HG03108 (cell line): ENCODE measurements at regions not wholly inside any gene's neighbourhood (a gene's known extent, or its start where the extent isn't known, plus 50 kb on each side); places are given as distances from the start of the nearest gene placed in this dataset.

Experiments used
- ATAC-seq: cut with Tn5 transposase; IDR thresholded peaks from one replicate; pipeline ENCODE4 v1.9.1; 2021; ENCODE audit warnings: moderate library complexity; ENCODE audit not compliant: unreplicated experiment

GRCh38 chr12:84605983-84606382 is 306.6 kb downstream of the SLC6A15 start:
- no peak for ATAC-seq

- no peak for ATAC-seq
These were observed 308.0 kb downstream of the SLC6A15 start for GRCh38 chr12:84604551-84604950.

DNA sequence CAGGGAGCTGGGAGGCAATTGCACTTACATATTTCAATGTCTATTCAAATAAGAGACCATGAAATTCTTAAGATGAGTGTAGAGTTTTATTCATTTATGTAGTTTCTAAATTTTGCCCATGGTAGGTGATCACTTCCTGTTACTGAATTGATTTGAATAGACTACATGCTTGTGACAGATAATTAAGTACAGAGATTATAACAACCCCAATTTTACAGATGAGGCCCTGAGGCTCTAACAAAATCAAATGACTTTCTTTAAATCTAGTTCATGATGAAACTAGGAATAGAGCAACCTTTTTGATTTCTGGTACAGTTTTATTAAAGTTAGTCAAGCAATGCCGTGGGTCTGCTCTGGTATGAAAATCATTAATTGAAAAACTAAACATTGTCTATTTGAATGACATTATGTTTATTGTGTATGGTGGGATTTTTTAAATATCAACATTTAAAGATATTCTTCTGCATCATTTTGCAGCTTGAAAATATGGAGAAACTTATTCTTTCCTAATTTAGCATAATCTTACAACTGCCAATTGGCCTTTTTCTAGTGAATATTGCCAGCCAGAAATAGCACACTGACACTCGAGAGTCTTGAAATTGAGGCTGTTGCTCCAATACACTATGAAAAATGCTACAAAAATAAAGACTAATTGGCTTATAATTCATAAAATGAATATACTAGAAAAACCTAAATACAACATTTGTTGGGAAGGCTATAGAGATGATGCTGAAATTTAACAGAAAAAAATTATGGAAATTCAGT is 308.9 kb downstream of the SLC6A15 start:
- ATAC-seq, result no peak

GRCh38 chr12:84601483-84601882 is 311.1 kb downstream of the SLC6A15 start:
- no peak for ATAC-seq

DNA sequence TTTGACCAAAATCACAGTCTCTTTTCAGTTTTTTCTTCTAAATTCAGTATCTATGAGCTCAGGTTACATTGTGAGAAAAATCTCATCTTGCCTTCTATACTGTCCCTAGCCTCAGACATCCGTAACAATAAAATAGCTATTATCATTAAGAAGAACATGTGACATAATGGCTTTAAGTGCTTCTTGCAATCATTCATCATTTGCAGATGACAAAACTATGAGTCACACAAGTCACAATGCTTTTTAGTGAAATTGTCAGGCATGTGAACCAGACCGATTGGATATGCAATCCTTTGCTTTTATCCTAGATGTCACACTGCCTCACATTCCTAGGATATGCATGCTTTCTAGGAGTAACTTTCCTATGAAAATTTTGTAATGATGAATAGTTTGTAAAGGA is 313.1 kb downstream of the SLC6A15 start:
- no peak for ATAC-seq

DNA sequence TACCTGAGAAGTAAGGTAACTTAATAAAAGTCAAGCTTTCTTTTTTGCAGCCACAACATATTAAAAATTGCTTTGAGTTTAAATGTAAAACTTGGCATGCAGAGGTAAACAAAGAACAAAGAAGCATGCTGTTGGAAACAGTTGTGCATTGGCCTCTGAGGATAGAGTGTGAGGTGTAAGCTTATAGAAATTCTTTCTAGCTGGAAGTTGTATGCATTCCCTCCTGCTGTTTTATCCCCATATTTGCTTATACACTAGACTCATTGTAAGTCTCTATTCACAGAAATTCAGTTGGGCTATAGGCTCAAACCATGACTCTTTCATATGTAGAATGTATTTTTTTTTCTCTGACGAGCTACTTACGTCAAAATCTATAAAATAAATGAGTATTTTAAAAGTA is 316.3 kb downstream of the SLC6A15 start:
- no peak for ATAC-seq

- no peak for ATAC-seq
These were observed 318.4 kb downstream of the SLC6A15 start for GRCh38 chr12:84594157-84594556.

DNA sequence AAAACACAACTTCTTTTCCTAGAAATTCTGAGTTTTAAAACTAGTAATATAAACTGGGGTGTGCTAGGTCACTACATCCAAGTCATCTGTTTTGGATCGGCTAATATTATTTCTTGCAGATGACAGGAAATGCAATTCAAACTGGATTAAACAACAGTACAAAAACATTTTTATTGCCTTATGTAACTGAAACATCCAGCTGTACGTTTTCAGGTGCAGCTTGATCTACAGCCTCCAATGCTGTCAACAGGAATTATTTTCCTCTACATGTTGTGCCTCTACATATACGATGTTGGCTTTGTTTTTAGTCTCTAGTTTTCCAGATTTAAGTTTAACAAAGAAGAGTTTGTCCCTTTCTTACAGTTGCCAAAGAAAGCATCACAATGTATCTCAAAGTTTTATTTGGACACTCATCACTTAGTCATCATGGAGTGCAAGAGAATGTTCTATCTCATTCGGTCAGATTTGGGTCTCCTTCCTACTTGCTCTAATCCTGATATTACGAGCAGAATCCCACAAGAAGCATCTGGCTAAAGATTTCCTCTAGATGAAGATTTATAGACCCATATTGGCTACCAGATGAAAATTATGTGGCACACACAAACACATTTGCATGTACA is 326.7 kb downstream of the SLC6A15 start:
- no peak for ATAC-seq

DNA sequence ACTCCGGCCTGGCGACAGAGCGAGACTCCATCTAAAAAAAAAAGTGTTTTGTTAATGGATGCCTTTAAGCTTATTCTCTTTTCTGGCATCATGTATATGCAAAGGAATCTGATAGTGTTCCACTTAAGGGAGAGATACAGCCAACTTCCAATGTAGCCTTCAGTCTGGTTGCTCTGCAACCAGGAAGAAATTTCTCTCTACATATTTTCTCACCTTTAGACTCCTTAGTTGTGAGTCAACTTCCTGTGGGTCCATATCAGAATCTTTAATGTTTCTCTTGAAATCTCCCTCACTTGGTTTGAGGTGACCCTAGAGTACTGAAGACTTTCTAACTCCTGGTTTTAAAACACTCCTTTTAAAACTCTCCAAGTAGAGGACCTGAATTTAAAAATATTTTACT is 340.4 kb downstream of the SLC6A15 start:
- ATAC-seq, result no peak

GRCh38 chr12:84562331-84562730 is 350.3 kb downstream of the SLC6A15 start:
- no peak for ATAC-seq

GRCh38 chr12:84561351-84561750 is 351.2 kb downstream of the SLC6A15 start:
- ATAC-seq, result no peak

- no peak for ATAC-seq
These were observed 358.3 kb downstream of the SLC6A15 start for GRCh38 chr12:84554199-84554723.

DNA sequence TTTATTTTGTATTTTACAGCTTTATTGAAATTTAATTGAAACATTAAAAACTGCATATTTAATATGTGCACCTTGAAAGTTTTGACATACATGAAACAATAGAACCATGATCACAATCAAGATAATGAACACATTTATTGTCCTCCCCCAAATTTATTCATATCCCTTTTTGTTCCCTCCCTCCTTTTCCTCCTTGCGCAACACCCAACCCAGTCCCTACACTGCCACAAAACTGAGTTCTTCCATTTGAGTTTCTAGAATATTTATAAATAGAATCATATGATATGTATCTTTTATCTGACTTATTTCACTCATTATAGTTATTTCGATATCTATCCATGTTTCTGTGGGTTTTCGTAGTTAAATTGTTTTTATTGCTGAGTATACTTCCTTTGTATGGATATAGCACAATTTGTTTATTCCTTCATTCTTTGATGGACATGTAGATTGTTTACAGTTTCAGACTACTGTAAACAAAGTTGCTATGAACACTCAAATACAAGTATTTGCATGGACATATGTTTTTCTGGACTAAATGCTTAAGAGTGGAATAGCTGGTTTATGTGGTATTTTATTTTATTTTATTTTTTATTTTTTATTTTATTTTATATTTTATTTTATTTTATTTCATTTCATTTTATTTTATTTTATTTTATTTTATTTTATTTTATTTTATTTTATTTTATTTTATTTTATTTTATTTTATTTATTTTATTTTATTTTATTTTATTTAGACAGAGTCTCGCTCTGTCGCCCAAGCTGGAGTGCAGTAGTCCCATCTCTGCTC is 359.1 kb downstream of the SLC6A15 start:
- no peak for ATAC-seq

GRCh38 chr12:84551373-84551772 is 361.2 kb downstream of the SLC6A15 start:
- ATAC-seq, result no peak

- no peak for ATAC-seq
These were observed 362.1 kb downstream of the SLC6A15 start for GRCh38 chr12:84550518-84550917.

DNA sequence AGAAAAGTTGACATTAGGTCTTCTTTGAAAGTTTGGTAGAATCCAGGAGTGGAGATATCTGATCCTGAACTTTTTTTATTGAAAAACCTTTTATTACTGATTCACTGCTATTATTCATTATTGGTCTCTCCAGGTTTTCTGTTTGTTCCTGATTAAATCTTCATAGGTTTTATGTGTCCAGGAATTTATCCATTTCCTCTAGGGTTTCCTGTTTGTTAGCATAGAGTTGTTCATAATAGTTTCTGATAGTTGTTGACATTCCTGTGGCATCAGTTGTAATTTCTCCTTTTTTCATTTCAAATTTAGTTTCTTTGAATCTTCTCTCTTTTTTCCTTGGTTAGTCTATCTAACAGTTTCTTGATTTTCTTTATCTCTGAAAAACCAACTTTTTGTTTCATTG is 370.3 kb downstream of the SLC6A15 start:
- no peak for ATAC-seq

- ATAC-seq, result no peak
These were observed 374.9 kb downstream of the SLC6A15 start for GRCh38 chr12:84537666-84538065.

GRCh38 chr12:84512751-84513150 is 399.8 kb downstream of the SLC6A15 start:
- no peak for ATAC-seq

DNA sequence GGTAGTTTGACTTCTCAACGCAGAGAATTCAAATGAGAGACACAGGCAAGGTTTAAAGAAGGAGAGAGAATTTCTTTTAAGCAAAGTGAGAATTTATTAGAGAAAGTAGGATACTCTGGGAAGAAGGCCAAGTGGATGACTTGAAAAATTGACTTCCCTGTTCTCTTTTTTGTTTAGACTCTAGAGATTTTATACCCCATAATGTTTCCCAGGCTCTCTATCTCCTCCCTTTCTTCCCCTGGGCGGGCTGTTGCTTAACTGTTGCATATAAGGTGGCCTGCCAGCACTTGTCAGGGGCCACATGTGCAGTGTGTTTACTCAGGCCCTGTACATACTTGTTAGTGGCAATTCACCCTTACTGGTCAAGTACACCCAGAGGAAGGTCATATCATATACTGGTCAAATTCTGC is 403.7 kb downstream of the SLC6A15 start:
- no peak for ATAC-seq

- ATAC-seq, result no peak
These were observed 404.4 kb downstream of the SLC6A15 start for GRCh38 chr12:84507956-84508850.

GRCh38 chr12:84506282-84506681 is 406.3 kb downstream of the SLC6A15 start:
- no peak for ATAC-seq
